HG03196 (cell line): ENCODE measurements at regions not wholly inside any gene's neighbourhood (a gene's known extent, or its start where the extent isn't known, plus 50 kb on each side); places are given as distances from the start of the nearest gene placed in this dataset.
"Not testable (repeated sequence)": the region's sequence is repeated elsewhere in the genome, so short reads cannot be mapped to it uniquely, and the experiment has no call there.

Source experiments
- ATAC-seq: cut with Tn5 transposase; IDR thresholded peaks from one replicate; pipeline ENCODE4 v1.9.1; 2021; ENCODE audit not compliant: unreplicated experiment

GRCh38 chr10:53440601-53441000 lies 668.0 kb upstream of the MBL2 start:
- ATAC-seq = no peak

GRCh38 chr10:53439075-53439474 lies 666.5 kb upstream of the MBL2 start:
- not testable (repeated sequence) for ATAC-seq

- ATAC-seq = no peak
These were observed 661.8 kb upstream of the MBL2 start for GRCh38 chr10:53434413-53434812.

- ATAC-seq = no peak
These were observed 659.5 kb upstream of the MBL2 start for GRCh38 chr10:53432035-53432434.

- ATAC-seq = no peak
These were observed 658.4 kb upstream of the MBL2 start for GRCh38 chr10:53430974-53431373.

- no peak for ATAC-seq
These were observed 657.7 kb upstream of the MBL2 start for GRCh38 chr10:53430127-53430891.

GRCh38 chr10:53422223-53422888 lies 649.8 kb upstream of the MBL2 start:
- no peak for ATAC-seq

GRCh38 chr10:53412651-53413050 lies 640.1 kb upstream of the MBL2 start:
- no peak for ATAC-seq

- ATAC-seq = no peak
These were observed 633.9 kb upstream of the MBL2 start for GRCh38 chr10:53406532-53406931.

GRCh38 chr10:53403688-53404087 lies 631.1 kb upstream of the MBL2 start:
- no peak for ATAC-seq

GRCh38 chr10:53402594-53402993 lies 630.0 kb upstream of the MBL2 start:
- ATAC-seq = no peak

- no peak for ATAC-seq
These were observed 629.0 kb upstream of the MBL2 start for GRCh38 chr10:53401536-53401935.

- ATAC-seq = no peak
These were observed 624.3 kb upstream of the MBL2 start for GRCh38 chr10:53396876-53397275.

- ATAC-seq = no peak
These were observed 622.9 kb upstream of the MBL2 start for GRCh38 chr10:53395449-53395848.

GRCh38 chr10:53387562-53387961 lies 615.0 kb upstream of the MBL2 start:
- no peak for ATAC-seq

- no peak for ATAC-seq
These were observed 610.0 kb upstream of the MBL2 start for GRCh38 chr10:53382543-53382942.

GRCh38 chr10:53379956-53380355 lies 607.4 kb upstream of the MBL2 start:
- ATAC-seq = no peak

- no peak for ATAC-seq
These were observed 597.8 kb upstream of the MBL2 start for GRCh38 chr10:53370347-53370746.

GRCh38 chr10:53361936-53362335 lies 589.4 kb upstream of the MBL2 start:
- no peak for ATAC-seq

GRCh38 chr10:53361281-53361680 lies 588.7 kb upstream of the MBL2 start:
- ATAC-seq = no peak

- ATAC-seq = not testable (repeated sequence)
These were observed 586.4 kb upstream of the MBL2 start for GRCh38 chr10:53358978-53359377.

- no peak for ATAC-seq
These were observed 586.0 kb upstream of the MBL2 start for GRCh38 chr10:53358536-53358935.

- ATAC-seq = no peak
These were observed 585.0 kb upstream of the MBL2 start for GRCh38 chr10:53357587-53357986.
